ENCODE measurements at regions not wholly inside any gene's neighbourhood (a gene's known extent, or its start where the extent isn't known, plus 50 kb on each side); places are given as distances from the start of the nearest gene placed in this dataset.

GRCh38 chr4:120406960-120407359 lies 340.3 kb upstream of the MAD2L1 start:
- Histone ChIP-seq H3K36me3 (ENCODE audit: control insufficient read depth, insufficient read depth, low read length) (no peaks in the 10 kb centered on the region), H3K4me1 (ENCODE audit: control insufficient read depth, insufficient read depth, low read length, poor library complexity, severe bottlenecking) (no peaks in the 10 kb centered on the region), H3K4me3 (ENCODE audit: insufficient read depth, low read depth, low read length, poor library complexity, severe bottlenecking) (no peak overlapping the region), H3K9me3 (ENCODE audit: control insufficient read depth, low read length) (no peaks in the 10 kb centered on the region), H3K27ac (ENCODE audit: insufficient read depth, low read length, poor library complexity, severe bottlenecking) (no peak overlapping the region), H3K27me3 (replicated peaks; ENCODE audit: control insufficient read depth, insufficient read depth, low read length, poor library complexity, severe bottlenecking) (no peaks in the 10 kb centered on the region)
- no peak for DNase-seq

- Histone ChIP-seq H3K4me1 (ENCODE audit: control insufficient read depth, insufficient read depth, low read length, poor library complexity, severe bottlenecking) (no peaks in the 10 kb centered on the region), H3K27me3 (replicated peaks; ENCODE audit: control insufficient read depth, insufficient read depth, low read length, poor library complexity, severe bottlenecking) (no peaks in the 10 kb centered on the region), H3K27ac (ENCODE audit: insufficient read depth, low read length, poor library complexity, severe bottlenecking) (no peak overlapping the region), H3K9me3 (ENCODE audit: control insufficient read depth, low read length) (no peaks in the 10 kb centered on the region), H3K4me3 (ENCODE audit: insufficient read depth, low read depth, low read length, poor library complexity, severe bottlenecking) (no peak overlapping the region), H3K36me3 (ENCODE audit: control insufficient read depth, insufficient read depth, low read length) (no peaks in the 10 kb centered on the region)
- DNase-seq = no peak
Observed at GRCh38 chr4:120403296-120403695, 336.6 kb upstream of the MAD2L1 start.

DNA sequence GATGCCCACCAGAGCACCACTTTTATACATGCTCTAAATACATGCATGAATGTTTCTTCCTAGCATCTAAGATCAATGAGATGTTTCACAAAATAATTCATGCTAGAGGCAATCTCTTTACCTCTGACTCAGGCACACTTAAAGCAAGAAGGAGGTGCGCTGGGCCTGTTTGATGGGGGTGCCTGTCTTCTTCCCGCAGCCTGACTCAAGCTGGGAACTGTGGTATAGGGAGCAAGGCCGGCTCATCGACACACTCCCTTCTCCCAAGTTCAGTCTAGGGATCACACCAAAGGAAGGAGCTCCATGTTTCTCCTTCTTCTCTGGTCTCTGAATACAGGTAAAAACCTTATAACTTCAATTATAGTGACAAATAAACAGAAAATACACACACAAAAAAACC lies 333.8 kb upstream of the MAD2L1 start:
- no peaks in the 10 kb centered on the region for H3K4me1 ChIP-seq (ENCODE audit: control insufficient read depth, insufficient read depth, low read length, poor library complexity, severe bottlenecking)
- no peak for DNase-seq
- H3K36me3 ChIP-seq (ENCODE audit: control insufficient read depth, insufficient read depth, low read length) = no peaks in the 10 kb centered on the region
- H3K27me3 ChIP-seq (replicated peaks; ENCODE audit: control insufficient read depth, insufficient read depth, low read length, poor library complexity, severe bottlenecking) = no peaks in the 10 kb centered on the region
- H3K27ac ChIP-seq (ENCODE audit: insufficient read depth, low read length, poor library complexity, severe bottlenecking) = no peak overlapping the region
- H3K4me3 ChIP-seq (ENCODE audit: insufficient read depth, low read depth, low read length, poor library complexity, severe bottlenecking) = no peak overlapping the region
- no peaks in the 10 kb centered on the region for H3K9me3 ChIP-seq (ENCODE audit: control insufficient read depth, low read length)

DNA sequence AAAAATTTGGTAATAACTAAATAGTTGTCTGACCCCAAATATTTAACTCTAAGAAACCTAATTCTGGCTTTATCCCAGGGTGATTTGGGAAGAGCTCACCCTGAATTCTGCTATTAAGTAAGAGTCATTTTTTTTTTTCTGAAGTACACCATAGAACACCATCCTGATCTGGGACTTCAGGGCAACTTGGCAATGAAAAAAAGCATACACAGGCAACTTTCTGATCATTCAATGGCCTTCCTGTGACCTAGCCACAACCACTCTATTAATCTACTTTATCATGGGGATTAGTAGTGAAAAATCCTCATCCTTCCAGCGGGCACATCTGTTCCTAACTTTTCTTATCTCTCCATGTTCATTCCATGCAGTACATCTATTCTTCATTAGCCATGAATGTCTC lies 333.2 kb upstream of the MAD2L1 start:
- no peak for DNase-seq

DNA sequence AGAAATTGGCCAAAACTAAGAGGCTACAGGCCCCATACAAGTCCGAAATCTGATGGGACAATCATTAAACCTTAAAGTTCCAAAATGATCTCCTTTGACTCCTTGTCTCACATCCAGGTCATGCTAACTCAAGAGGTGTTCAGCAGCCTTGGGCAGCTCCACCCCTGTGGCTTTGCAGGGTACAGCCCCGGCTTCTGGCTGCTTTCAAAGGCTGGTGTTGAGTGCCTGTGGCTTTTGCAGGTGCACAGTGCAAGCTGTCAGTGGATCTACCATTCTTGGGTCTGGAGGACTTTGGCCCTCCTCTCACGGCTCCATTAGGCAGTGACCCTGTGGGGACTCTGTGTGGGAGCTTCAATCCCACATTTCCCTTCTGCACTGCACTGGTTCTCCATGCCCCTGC lies 329.1 kb upstream of the MAD2L1 start:
- Histone ChIP-seq H3K27ac (ENCODE audit: insufficient read depth, low read length, poor library complexity, severe bottlenecking) (no peak overlapping the region), H3K9me3 (ENCODE audit: control insufficient read depth, low read length) (no peaks in the 10 kb centered on the region), H3K36me3 (ENCODE audit: control insufficient read depth, insufficient read depth, low read length) (no peaks in the 10 kb centered on the region)

More for the DNA sequence above, 333.2 kb upstream of the MAD2L1 start:
- H3K4me1 ChIP-seq (ENCODE audit: control insufficient read depth, insufficient read depth, low read length, poor library complexity, severe bottlenecking) = no peaks in the 10 kb centered on the region
- no peaks in the 10 kb centered on the region for H3K36me3 ChIP-seq (ENCODE audit: control insufficient read depth, insufficient read depth, low read length)
- H3K27me3 ChIP-seq (replicated peaks; ENCODE audit: control insufficient read depth, insufficient read depth, low read length, poor library complexity, severe bottlenecking) = no peaks in the 10 kb centered on the region
- H3K27ac ChIP-seq (ENCODE audit: insufficient read depth, low read length, poor library complexity, severe bottlenecking) = no peak overlapping the region
- H3K4me3 ChIP-seq (ENCODE audit: insufficient read depth, low read depth, low read length, poor library complexity, severe bottlenecking) = no peak overlapping the region
- no peaks in the 10 kb centered on the region for H3K9me3 ChIP-seq (ENCODE audit: control insufficient read depth, low read length)

DNA sequence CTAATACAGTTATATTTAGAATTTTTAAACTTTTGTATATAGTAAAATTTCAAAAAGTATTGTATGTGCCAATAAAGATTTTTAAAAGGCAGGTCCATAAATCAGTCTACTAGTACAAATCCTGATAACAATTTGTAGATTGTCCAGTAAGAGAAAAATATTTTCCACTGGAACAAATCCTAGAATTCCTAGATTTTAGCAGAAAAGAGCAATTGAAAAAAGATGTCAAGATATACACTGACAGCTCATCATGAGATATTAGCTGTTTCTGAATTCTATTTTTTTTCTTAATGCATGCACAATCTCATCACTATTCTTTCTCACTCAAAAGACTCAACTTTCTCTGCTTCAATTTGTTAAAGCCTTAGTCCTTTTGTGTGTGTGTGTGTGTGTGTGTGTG lies 289.2 kb upstream of the MAD2L1 start:
- Histone ChIP-seq H3K36me3 (ENCODE audit: control insufficient read depth, insufficient read depth, low read length) (no peaks in the 10 kb centered on the region), H3K4me3 (ENCODE audit: insufficient read depth, low read depth, low read length, poor library complexity, severe bottlenecking) (no peak overlapping the region), H3K9me3 (ENCODE audit: control insufficient read depth, low read length) (no peaks in the 10 kb centered on the region), H3K27ac (ENCODE audit: insufficient read depth, low read length, poor library complexity, severe bottlenecking) (no peak overlapping the region), H3K27me3 (replicated peaks; ENCODE audit: control insufficient read depth, insufficient read depth, low read length, poor library complexity, severe bottlenecking) (no peaks in the 10 kb centered on the region), H3K4me1 (ENCODE audit: control insufficient read depth, insufficient read depth, low read length, poor library complexity, severe bottlenecking) (no peaks in the 10 kb centered on the region)
- no peak for DNase-seq

More for the DNA sequence above, 329.1 kb upstream of the MAD2L1 start:
- Histone ChIP-seq H3K4me1 (ENCODE audit: control insufficient read depth, insufficient read depth, low read length, poor library complexity, severe bottlenecking) (no peaks in the 10 kb centered on the region), H3K27me3 (replicated peaks; ENCODE audit: control insufficient read depth, insufficient read depth, low read length, poor library complexity, severe bottlenecking) (no peaks in the 10 kb centered on the region), H3K4me3 (ENCODE audit: insufficient read depth, low read depth, low read length, poor library complexity, severe bottlenecking) (no peak overlapping the region)
- no peak for DNase-seq

- H3K36me3 ChIP-seq (ENCODE audit: control insufficient read depth, insufficient read depth, low read length) = no peaks in the 10 kb centered on the region
- no peak for DNase-seq
- no peak overlapping the region for H3K4me3 ChIP-seq (ENCODE audit: insufficient read depth, low read depth, low read length, poor library complexity, severe bottlenecking)
- no peaks in the 10 kb centered on the region for H3K9me3 ChIP-seq (ENCODE audit: control insufficient read depth, low read length)
- no peaks in the 10 kb centered on the region for H3K4me1 ChIP-seq (ENCODE audit: control insufficient read depth, insufficient read depth, low read length, poor library complexity, severe bottlenecking)
- H3K27me3 ChIP-seq (replicated peaks; ENCODE audit: control insufficient read depth, insufficient read depth, low read length, poor library complexity, severe bottlenecking) = no peaks in the 10 kb centered on the region
- H3K27ac ChIP-seq (ENCODE audit: insufficient read depth, low read length, poor library complexity, severe bottlenecking) = no peak overlapping the region
Observed at GRCh38 chr4:120354381-120354780, 287.7 kb upstream of the MAD2L1 start.

- H3K9me3 ChIP-seq (ENCODE audit: control insufficient read depth, low read length) = no peaks in the 10 kb centered on the region
- no peak overlapping the region for H3K27ac ChIP-seq (ENCODE audit: insufficient read depth, low read length, poor library complexity, severe bottlenecking)
- no peak for DNase-seq
- H3K36me3 ChIP-seq (ENCODE audit: control insufficient read depth, insufficient read depth, low read length) = no peaks in the 10 kb centered on the region
- no peaks in the 10 kb centered on the region for H3K4me1 ChIP-seq (ENCODE audit: control insufficient read depth, insufficient read depth, low read length, poor library complexity, severe bottlenecking)
- no peak overlapping the region for H3K4me3 ChIP-seq (ENCODE audit: insufficient read depth, low read depth, low read length, poor library complexity, severe bottlenecking)
- no peaks in the 10 kb centered on the region for H3K27me3 ChIP-seq (replicated peaks; ENCODE audit: control insufficient read depth, insufficient read depth, low read length, poor library complexity, severe bottlenecking)
Observed at GRCh38 chr4:120353235-120353634, 286.6 kb upstream of the MAD2L1 start.

DNA sequence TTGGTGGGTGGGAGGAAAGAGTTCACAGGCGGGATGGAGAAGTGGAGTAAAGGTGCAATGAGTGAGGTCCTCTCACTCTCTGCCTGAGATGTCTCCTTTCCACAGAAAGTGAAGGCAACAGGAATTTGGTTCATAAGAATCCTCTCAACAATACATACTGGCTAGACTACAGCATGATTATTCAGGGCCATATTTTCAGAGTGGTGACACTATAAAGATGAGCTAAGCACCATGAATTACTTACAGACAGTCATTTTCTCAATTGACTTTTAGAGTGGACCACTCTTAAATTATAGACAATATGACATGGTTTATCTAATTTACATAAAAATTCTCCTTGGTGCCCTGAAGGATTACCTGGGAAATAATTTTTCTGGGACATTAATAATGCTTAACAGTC lies 286.1 kb upstream of the MAD2L1 start:
- H3K4me3 ChIP-seq (ENCODE audit: insufficient read depth, low read depth, low read length, poor library complexity, severe bottlenecking) = no peak overlapping the region
- H3K27me3 ChIP-seq (replicated peaks; ENCODE audit: control insufficient read depth, insufficient read depth, low read length, poor library complexity, severe bottlenecking) = no peaks in the 10 kb centered on the region
- no peaks in the 10 kb centered on the region for H3K4me1 ChIP-seq (ENCODE audit: control insufficient read depth, insufficient read depth, low read length, poor library complexity, severe bottlenecking)
- no peaks in the 10 kb centered on the region for H3K36me3 ChIP-seq (ENCODE audit: control insufficient read depth, insufficient read depth, low read length)
- no peak overlapping the region for H3K27ac ChIP-seq (ENCODE audit: insufficient read depth, low read length, poor library complexity, severe bottlenecking)
- DNase-seq = no peak
- H3K9me3 ChIP-seq (ENCODE audit: control insufficient read depth, low read length) = no peaks in the 10 kb centered on the region

DNA sequence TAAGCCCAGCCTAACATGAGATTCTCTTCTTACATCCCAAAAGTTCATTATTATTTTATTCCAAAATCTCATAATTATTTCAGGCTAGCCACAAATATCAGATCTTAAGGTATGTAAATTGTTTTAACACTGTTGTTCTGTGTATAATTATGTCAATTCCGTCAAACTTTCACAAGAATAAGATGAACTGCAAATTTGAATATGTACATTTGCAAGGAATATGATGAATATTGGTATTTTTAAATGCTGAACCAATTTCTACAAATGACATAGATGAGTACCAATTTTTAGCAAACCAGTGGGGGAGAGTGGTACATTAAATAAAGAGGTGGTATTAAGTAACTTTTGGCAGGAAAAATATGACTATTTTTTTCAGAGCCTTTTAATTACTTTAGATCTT lies 282.3 kb upstream of the MAD2L1 start:
- H3K36me3 ChIP-seq (ENCODE audit: control insufficient read depth, insufficient read depth, low read length) = no peaks in the 10 kb centered on the region
- H3K4me3 ChIP-seq (ENCODE audit: insufficient read depth, low read depth, low read length, poor library complexity, severe bottlenecking) = no peak overlapping the region
- no peak for DNase-seq
- H3K4me1 ChIP-seq (ENCODE audit: control insufficient read depth, insufficient read depth, low read length, poor library complexity, severe bottlenecking) = no peaks in the 10 kb centered on the region
- H3K27me3 ChIP-seq (replicated peaks; ENCODE audit: control insufficient read depth, insufficient read depth, low read length, poor library complexity, severe bottlenecking) = no peaks in the 10 kb centered on the region
- H3K9me3 ChIP-seq (ENCODE audit: control insufficient read depth, low read length) = no peaks in the 10 kb centered on the region
- H3K27ac ChIP-seq (ENCODE audit: insufficient read depth, low read length, poor library complexity, severe bottlenecking) = no peak overlapping the region

GRCh38 chr4:120348521-120348920 lies 281.9 kb upstream of the MAD2L1 start:
- Histone ChIP-seq H3K4me1 (ENCODE audit: control insufficient read depth, insufficient read depth, low read length, poor library complexity, severe bottlenecking) (no peaks in the 10 kb centered on the region), H3K27me3 (replicated peaks; ENCODE audit: control insufficient read depth, insufficient read depth, low read length, poor library complexity, severe bottlenecking) (no peaks in the 10 kb centered on the region), H3K36me3 (ENCODE audit: control insufficient read depth, insufficient read depth, low read length) (no peaks in the 10 kb centered on the region), H3K27ac (ENCODE audit: insufficient read depth, low read length, poor library complexity, severe bottlenecking) (no peak overlapping the region), H3K9me3 (ENCODE audit: control insufficient read depth, low read length) (no peaks in the 10 kb centered on the region), H3K4me3 (ENCODE audit: insufficient read depth, low read depth, low read length, poor library complexity, severe bottlenecking) (no peak overlapping the region)
- DNase-seq = no peak
